SKM-1 treated with dmso at 0.1 percent for 144 hours (cell line): ENCODE measurements at regions not wholly inside any gene's neighbourhood (a gene's known extent, or its start where the extent isn't known, plus 50 kb on each side); places are given as distances from the start of the nearest gene placed in this dataset.
"Not testable (repeated sequence)": the region's sequence is repeated elsewhere in the genome, so short reads cannot be mapped to it uniquely, and the experiment has no call there.

Source experiments
- DNase-seq: peaks from one replicate; lab custom pipeline; 2025; ENCODE audit not compliant: unreplicated experiment; lab: John Stamatoyannopoulos, UW

- no peak for DNase-seq
Observed at GRCh38 chr10:28387140-28387539, 84.3 kb upstream of the MPP7 start.

- no peak for DNase-seq
Observed at GRCh38 chr10:28391283-28391682, 88.4 kb upstream of the MPP7 start.

GRCh38 chr10:28393956-28394568 lies 91.2 kb upstream of the MPP7 start:
- DNase-seq = peak; percentile 3

- DNase-seq = no peak
Observed at GRCh38 chr10:28396331-28396730, 93.5 kb upstream of the MPP7 start.

GRCh38 chr10:28397229-28397628 lies 94.4 kb upstream of the MPP7 start:
- no peak for DNase-seq

- no peak for DNase-seq
Observed at GRCh38 chr10:28400176-28400575, 97.3 kb upstream of the MPP7 start.

GRCh38 chr10:28400681-28401080 lies 97.8 kb upstream of the MPP7 start:
- DNase-seq = peak; percentile 25

GRCh38 chr10:28402611-28403073 lies 99.8 kb upstream of the MPP7 start:
- DNase-seq = not testable (repeated sequence)

- no peak for DNase-seq
Observed at GRCh38 chr10:28403090-28403489, 100.2 kb upstream of the MPP7 start.

- DNase-seq = no peak
Observed at GRCh38 chr10:28408237-28408777, 105.4 kb upstream of the MPP7 start.

- DNase-seq = no peak
Observed at GRCh38 chr10:28410420-28411135, 107.7 kb upstream of the MPP7 start.

- no peak for DNase-seq
Observed at GRCh38 chr10:28411136-28411460, 108.2 kb upstream of the MPP7 start.

- DNase-seq = no peak
Observed at GRCh38 chr10:28411648-28412047, 108.8 kb upstream of the MPP7 start.

GRCh38 chr10:28418069-28418468 lies 114.8 kb upstream of the WAC start:
- DNase-seq = no peak

GRCh38 chr10:28425422-28425821 lies 107.5 kb upstream of the WAC start:
- DNase-seq = no peak

GRCh38 chr10:28426392-28427159 lies 106.3 kb upstream of the WAC start:
- DNase-seq = no peak

GRCh38 chr10:28427376-28427775 lies 105.5 kb upstream of the WAC start:
- no peak for DNase-seq

- DNase-seq = no peak
Observed at GRCh38 chr10:28429045-28429444, 103.9 kb upstream of the WAC start.

GRCh38 chr10:28429573-28430216 lies 103.2 kb upstream of the WAC start:
- DNase-seq = no peak

- no peak for DNase-seq
Observed at GRCh38 chr10:28431139-28431538, 101.8 kb upstream of the WAC start.

GRCh38 chr10:28432210-28432676 lies 100.7 kb upstream of the WAC start:
- DNase-seq = peak; percentile 54
